HG03342 (cell line): ENCODE measurements at regions not wholly inside any gene's neighbourhood (a gene's known extent, or its start where the extent isn't known, plus 50 kb on each side); places are given as distances from the start of the nearest gene placed in this dataset.

ENCODE experiments used
- ATAC-seq: cut with Tn5 transposase; IDR thresholded peaks from one replicate; pipeline ENCODE4 v1.9.1; 2021; ENCODE audit warnings: mild to moderate bottlenecking, moderate library complexity; ENCODE audit not compliant: unreplicated experiment

- ATAC-seq, result no peak
Measured at GRCh38 chr1:87194271-87194774, 134.4 kb upstream of the LMO4 start.

GRCh38 chr1:87194856-87195255 is 133.8 kb upstream of the LMO4 start:
- ATAC-seq, result no peak

- ATAC-seq, result no peak
Measured at GRCh38 chr1:87196110-87196827, 132.4 kb upstream of the LMO4 start.

- ATAC-seq, result no peak
Measured at GRCh38 chr1:87197156-87197555, 131.5 kb upstream of the LMO4 start.

- no peak for ATAC-seq
Measured at GRCh38 chr1:87197641-87198040, 131.0 kb upstream of the LMO4 start.

- no peak for ATAC-seq
Measured at GRCh38 chr1:87200875-87201638, 127.6 kb upstream of the LMO4 start.

GRCh38 chr1:87201768-87202167 is 126.9 kb upstream of the LMO4 start:
- no peak for ATAC-seq

GRCh38 chr1:87202451-87202850 is 126.2 kb upstream of the LMO4 start:
- ATAC-seq, result no peak

GRCh38 chr1:87202922-87203655 is 125.6 kb upstream of the LMO4 start:
- ATAC-seq, result peak; percentile 78

GRCh38 chr1:87203904-87204303 is 124.8 kb upstream of the LMO4 start:
- ATAC-seq, result no peak

- no peak for ATAC-seq
Measured at GRCh38 chr1:87204441-87204840, 124.2 kb upstream of the LMO4 start.

GRCh38 chr1:87204921-87205320 is 123.8 kb upstream of the LMO4 start:
- ATAC-seq, result no peak

GRCh38 chr1:87206044-87206831 is 122.4 kb upstream of the LMO4 start:
- no peak for ATAC-seq

GRCh38 chr1:87208080-87208479 is 120.6 kb upstream of the LMO4 start:
- no peak for ATAC-seq

- no peak for ATAC-seq
Measured at GRCh38 chr1:87208931-87209330, 119.7 kb upstream of the LMO4 start.

GRCh38 chr1:87210151-87210550 is 118.5 kb upstream of the LMO4 start:
- ATAC-seq, result no peak

GRCh38 chr1:87212431-87213134 is 116.1 kb upstream of the LMO4 start:
- ATAC-seq, result no peak

- no peak for ATAC-seq
Measured at GRCh38 chr1:87213135-87213515, 115.6 kb upstream of the LMO4 start.

- no peak for ATAC-seq
Measured at GRCh38 chr1:87215592-87215991, 113.1 kb upstream of the LMO4 start.

- no peak for ATAC-seq
Measured at GRCh38 chr1:87218618-87219017, 110.1 kb upstream of the LMO4 start.
